HepG2 (cell line): ENCODE measurements at regions not wholly inside any gene's neighbourhood (a gene's known extent, or its start where the extent isn't known, plus 50 kb on each side); places are given as distances from the start of the nearest gene placed in this dataset.

Experiments
- FOXK2 ChIP-seq: fragments of 450-650 bp; IDR thresholded peaks from 2 replicates; pipeline ENCODE4 v1.6.1; 2016
- IRX3 ChIP-seq: sonication (generic); formaldehyde crosslinking; IDR thresholded peaks from 2 replicates; pipeline ENCODE4 v1.8.1; 2023; ENCODE audit warnings: mild to moderate bottlenecking, low read depth, missing genetic modification reagents, borderline replicate concordance
- MXI1 ChIP-seq: IDR thresholded peaks from 3 replicates; pipeline ENCODE4 v1.6.1; 2012; ENCODE audit warnings: low read depth, low read length, inconsistent platforms, borderline replicate concordance
- POLR2A ChIP-seq, 2 experiments: IDR thresholded peaks; 2 replicates each; pipeline ENCODE4 v1.6.1; 2011; ENCODE audit warnings: low read depth in 2 of 2, low read length in 2 of 2, mild to moderate bottlenecking in 1 of 2, moderate library complexity in 1 of 2; ENCODE audit not compliant: insufficient read depth in 1 of 2
- PRMT3 ChIP-seq: sonication (generic); formaldehyde crosslinking; IDR thresholded peaks from 2 replicates; pipeline ENCODE4 v1.8.1; 2022; ENCODE audit warnings: low read depth, mild to moderate bottlenecking, moderate library complexity, missing genetic modification reagents, borderline replicate concordance
- ZNF3 ChIP-seq: IDR thresholded peaks from 2 replicates; pipeline ENCODE4 v1.7.0; 2017; ENCODE audit warnings: inconsistent platforms
- TF ChIP-seq, protein P1 (sequence below): sonication (generic); formaldehyde crosslinking; IDR thresholded peaks from one replicate; pipeline ENCODE4 v1.5.1; 2020; ENCODE audit warnings: mild to moderate bottlenecking, missing genetic modification reagents; ENCODE audit errors: not compliant biosample characterization
- TF ChIP-seq, protein P2 (sequence below): sonication (generic); formaldehyde crosslinking; IDR thresholded peaks from 2 replicates; pipeline ENCODE4 v1.4.0; 2020; ENCODE audit warnings: missing genetic modification reagents

DNA sequence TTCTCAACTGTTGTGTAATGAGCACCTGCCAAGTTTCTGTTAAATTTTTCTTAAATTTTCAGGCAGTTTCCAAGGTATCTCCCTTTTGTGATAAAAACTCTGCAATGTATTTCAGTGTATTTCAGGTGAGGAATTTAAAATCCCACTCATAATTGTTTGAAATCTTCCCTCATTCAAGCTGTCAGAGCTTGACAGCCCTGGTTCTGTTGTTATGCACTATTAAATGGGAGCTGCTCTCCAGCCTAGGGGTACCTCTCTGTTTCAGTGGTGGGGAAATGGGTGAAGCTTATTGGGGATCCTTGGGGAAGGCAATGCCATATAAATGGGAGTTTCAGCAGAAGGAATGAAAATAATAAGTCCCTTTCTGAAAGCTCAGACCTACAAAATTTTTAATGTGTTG, 178.0 kb upstream of the TMCO5A start:
- TF ChIP-seq, protein P1, sequence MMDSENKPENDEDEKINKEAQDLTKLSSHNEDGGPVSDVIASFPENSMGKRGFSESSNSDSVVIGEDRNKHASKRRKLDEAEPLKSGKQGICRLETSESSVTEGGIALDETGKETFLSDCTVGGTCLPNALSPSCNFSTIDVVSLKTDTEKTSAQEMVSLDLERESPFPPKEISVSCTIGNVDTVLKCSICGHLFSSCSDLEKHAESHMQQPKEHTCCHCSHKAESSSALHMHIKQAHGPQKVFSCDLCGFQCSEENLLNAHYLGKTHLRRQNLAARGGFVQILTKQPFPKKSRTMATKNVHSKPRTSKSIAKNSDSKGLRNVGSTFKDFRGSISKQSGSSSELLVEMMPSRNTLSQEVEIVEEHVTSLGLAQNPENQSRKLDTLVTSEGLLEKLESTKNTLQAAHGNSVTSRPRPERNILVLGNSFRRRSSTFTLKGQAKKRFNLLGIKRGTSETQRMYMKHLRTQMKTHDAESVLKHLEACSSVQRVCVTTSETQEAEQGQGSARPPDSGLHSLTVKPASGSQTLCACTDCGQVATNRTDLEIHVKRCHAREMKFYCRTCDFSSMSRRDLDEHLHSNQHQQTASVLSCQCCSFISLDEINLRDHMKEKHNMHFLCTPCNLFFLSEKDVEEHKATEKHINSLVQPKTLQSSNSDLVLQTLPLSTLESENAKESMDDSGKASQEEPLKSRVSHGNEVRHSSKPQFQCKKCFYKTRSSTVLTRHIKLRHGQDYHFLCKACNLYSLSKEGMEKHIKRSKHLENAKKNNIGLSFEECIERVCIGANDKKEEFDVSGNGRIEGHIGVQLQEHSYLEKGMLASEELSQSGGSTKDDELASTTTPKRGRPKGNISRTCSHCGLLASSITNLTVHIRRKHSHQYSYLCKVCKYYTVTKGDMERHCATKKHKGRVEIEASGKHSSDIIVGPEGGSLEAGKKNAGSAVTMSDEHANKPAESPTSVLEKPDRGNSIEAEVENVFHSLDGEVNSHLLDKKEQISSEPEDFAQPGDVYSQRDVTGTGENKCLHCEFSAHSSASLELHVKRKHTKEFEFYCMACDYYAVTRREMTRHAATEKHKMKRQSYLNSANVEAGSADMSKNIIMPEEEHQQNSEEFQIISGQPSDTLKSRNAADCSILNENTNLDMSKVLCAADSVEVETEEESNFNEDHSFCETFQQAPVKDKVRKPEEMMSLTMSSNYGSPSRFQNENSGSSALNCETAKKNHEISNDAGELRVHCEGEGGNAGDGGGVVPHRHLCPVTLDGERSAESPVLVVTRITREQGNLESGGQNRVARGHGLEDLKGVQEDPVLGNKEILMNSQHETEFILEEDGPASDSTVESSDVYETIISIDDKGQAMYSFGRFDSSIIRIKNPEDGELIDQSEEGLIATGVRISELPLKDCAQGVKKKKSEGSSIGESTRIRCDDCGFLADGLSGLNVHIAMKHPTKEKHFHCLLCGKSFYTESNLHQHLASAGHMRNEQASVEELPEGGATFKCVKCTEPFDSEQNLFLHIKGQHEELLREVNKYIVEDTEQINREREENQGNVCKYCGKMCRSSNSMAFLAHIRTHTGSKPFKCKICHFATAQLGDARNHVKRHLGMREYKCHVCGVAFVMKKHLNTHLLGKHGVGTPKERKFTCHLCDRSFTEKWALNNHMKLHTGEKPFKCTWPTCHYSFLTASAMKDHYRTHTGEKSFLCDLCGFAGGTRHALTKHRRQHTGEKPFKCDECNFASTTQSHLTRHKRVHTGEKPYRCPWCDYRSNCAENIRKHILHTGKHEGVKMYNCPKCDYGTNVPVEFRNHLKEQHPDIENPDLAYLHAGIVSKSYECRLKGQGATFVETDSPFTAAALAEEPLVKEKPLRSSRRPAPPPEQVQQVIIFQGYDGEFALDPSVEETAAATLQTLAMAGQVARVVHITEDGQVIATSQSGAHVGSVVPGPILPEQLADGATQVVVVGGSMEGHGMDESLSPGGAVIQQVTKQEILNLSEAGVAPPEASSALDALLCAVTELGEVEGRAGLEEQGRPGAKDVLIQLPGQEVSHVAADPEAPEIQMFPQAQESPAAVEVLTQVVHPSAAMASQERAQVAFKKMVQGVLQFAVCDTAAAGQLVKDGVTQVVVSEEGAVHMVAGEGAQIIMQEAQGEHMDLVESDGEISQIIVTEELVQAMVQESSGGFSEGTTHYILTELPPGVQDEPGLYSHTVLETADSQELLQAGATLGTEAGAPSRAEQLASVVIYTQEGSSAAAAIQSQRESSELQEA (CRISPR knock-in tag): no peak
- TF ChIP-seq IRX3 (CRISPR knock-in tag) (no peak), POLR2A (IDR thresholded peaks at IDR 0.05; ENCODE audit: insufficient read depth in 1 of 2, low read depth in 2 of 2, low read length in 2 of 2) (no peak), FOXK2 (no peak), MXI1 (no peak), PRMT3 (CRISPR knock-in tag) (no peak), ZNF3 (CRISPR knock-in tag) (no peak)
- TF ChIP-seq, protein P2, sequence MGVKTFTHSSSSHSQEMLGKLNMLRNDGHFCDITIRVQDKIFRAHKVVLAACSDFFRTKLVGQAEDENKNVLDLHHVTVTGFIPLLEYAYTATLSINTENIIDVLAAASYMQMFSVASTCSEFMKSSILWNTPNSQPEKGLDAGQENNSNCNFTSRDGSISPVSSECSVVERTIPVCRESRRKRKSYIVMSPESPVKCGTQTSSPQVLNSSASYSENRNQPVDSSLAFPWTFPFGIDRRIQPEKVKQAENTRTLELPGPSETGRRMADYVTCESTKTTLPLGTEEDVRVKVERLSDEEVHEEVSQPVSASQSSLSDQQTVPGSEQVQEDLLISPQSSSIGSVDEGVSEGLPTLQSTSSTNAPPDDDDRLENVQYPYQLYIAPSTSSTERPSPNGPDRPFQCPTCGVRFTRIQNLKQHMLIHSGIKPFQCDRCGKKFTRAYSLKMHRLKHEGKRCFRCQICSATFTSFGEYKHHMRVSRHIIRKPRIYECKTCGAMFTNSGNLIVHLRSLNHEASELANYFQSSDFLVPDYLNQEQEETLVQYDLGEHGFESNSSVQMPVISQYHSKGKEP (CRISPR knock-in tag): no peak
